BLaER1 (cell line): ENCODE measurements at regions not wholly inside any gene's neighbourhood (a gene's known extent, or its start where the extent isn't known, plus 50 kb on each side); places are given as distances from the start of the nearest gene placed in this dataset.

ENCODE experiments used
- H3K27ac ChIP-seq: shearing (Covaris generic); formaldehyde crosslinking; 2 replicates; pipeline ENCODE4 v1.8.1; 2022
- H3K27me3 ChIP-seq: shearing (Covaris generic); formaldehyde crosslinking; 2 replicates; pipeline ENCODE4 v1.8.1; 2022
- H3K36me3 ChIP-seq: shearing (Covaris generic); formaldehyde crosslinking; 2 replicates; pipeline ENCODE4 v1.8.1; 2022
- H3K4me1 ChIP-seq: shearing (Covaris generic); formaldehyde crosslinking; 2 replicates; pipeline ENCODE4 v1.8.1; 2022
- H3K4me2 ChIP-seq: shearing (Covaris generic); formaldehyde crosslinking; 2 replicates; pipeline ENCODE4 v1.8.1; 2022
- H3K4me3 ChIP-seq: shearing (Covaris generic); formaldehyde crosslinking; 2 replicates; pipeline ENCODE4 v1.8.1; 2022
- H3K9ac ChIP-seq: shearing (Covaris generic); formaldehyde crosslinking; 2 replicates; pipeline ENCODE4 v1.8.1; 2022
- H3K9me3 ChIP-seq: shearing (Covaris generic); formaldehyde crosslinking; 2 replicates; pipeline ENCODE4 v1.8.1; 2022
- H4K20me1 ChIP-seq: shearing (Covaris generic); formaldehyde crosslinking; 2 replicates; pipeline ENCODE4 v1.8.1; 2022
- Cebpa-rat ChIP-seq: shearing (Covaris generic); IDR thresholded peaks from 2 replicates; pipeline ENCODE4 v1.8.1; 2022

DNA sequence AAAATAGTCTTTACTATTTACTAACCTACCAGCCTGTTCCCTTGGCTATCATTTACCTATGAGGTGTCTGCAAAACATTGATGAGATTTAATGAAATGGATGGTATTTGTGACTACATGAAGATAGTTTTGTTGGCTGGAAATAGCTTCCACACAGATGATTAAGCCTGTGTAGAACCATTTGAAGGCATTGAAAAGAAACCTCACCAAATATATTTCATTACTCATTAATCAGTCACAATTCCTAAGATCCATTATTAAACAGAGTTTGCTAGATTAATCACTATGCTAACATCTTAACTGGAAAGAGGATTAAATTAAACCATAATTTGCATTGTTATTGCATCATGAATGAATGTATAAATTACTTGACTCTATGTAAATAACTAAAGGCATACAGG is 560.3 kb downstream of the BMP2 start:
- Histone ChIP-seq H3K27ac (no peak overlapping the region), H3K9ac (no peak overlapping the region), H3K9me3 (no peaks in the 10 kb centered on the region), H3K4me3 (no peak overlapping the region), H4K20me1 (no peaks in the 10 kb centered on the region), H3K36me3 (no peaks in the 10 kb centered on the region), H3K4me2 (no peak overlapping the region), H3K27me3 (no peaks in the 10 kb centered on the region), H3K4me1 (no peaks in the 10 kb centered on the region)
- no peak for TF ChIP-seq Cebpa-rat

DNA sequence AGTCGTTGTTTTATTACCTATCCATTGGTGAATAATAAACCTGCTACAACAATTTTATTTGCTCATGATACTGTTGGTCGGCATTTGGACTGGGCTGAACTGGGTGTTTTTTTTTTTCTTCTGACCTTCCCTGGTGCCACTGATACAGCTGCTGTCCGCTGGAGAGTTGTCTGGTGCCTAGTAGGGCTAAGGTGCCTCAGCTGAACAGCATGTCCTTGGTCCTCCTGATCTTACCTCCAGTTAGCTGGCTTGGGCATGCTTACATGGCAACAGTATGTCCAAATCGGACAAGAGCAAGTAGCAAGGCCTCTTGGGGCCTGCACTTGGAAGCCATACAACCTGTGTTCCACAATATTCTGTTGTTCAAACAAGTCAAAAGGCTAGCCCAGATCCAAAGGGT is 563.4 kb downstream of the BMP2 start:
- H3K9ac ChIP-seq, result no peak overlapping the region
- no peaks in the 10 kb centered on the region for H3K9me3 ChIP-seq
- TF ChIP-seq Cebpa-rat, result no peak
- no peak overlapping the region for H3K4me3 ChIP-seq
- no peaks in the 10 kb centered on the region for H3K36me3 ChIP-seq
- H3K27me3 ChIP-seq, result no peaks in the 10 kb centered on the region
- H3K27ac ChIP-seq, result no peak overlapping the region
- H3K4me2 ChIP-seq, result no peak overlapping the region
- H4K20me1 ChIP-seq, result no peaks in the 10 kb centered on the region
- no peaks in the 10 kb centered on the region for H3K4me1 ChIP-seq

DNA sequence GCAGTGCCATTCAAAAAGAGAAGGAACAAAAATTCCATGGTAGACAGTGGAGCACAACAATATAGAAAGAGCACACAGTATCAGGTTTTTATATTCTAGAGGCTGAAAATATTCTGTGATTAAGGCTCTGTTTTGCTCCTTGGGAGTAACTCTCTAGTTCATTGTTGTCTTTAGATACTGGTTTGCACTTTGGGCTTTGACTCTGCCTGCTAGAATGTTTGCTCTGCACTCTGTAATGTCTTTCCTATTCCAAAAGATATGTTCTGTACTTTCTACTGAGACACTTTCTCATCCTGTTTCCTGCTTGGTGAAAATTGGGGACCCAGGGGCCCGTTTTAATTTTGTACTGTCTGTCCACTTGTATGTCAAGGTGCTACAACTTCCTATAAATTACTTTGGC is 564.7 kb downstream of the BMP2 start:
- Histone ChIP-seq H3K27ac (no peak overlapping the region), H4K20me1 (no peaks in the 10 kb centered on the region), H3K4me3 (no peak overlapping the region), H3K4me1 (no peaks in the 10 kb centered on the region), H3K9ac (no peak overlapping the region), H3K27me3 (no peaks in the 10 kb centered on the region), H3K9me3 (no peaks in the 10 kb centered on the region), H3K4me2 (no peak overlapping the region), H3K36me3 (no peaks in the 10 kb centered on the region)
- no peak for TF ChIP-seq Cebpa-rat

DNA sequence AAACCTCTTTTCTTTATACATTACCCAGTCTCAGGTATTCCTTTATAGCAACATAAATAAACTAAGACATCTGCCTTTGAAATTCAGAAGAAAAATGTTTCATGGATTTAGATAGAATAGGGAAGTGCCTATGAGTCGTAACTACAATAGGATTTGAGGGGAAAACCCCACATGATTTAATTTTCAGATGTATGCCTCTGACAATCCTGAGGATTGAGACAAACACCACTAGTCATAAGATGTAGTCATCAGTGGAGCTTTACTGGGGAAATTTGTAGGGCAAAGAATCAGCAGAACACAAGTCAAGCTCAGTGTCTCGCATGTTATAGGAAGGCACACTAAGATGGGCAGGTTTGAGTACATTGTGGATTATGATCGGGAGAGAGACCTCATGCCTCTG is 566.4 kb downstream of the BMP2 start:
- H3K9ac ChIP-seq, result no peak overlapping the region
- no peaks in the 10 kb centered on the region for H3K4me1 ChIP-seq
- no peaks in the 10 kb centered on the region for H3K9me3 ChIP-seq
- H4K20me1 ChIP-seq, result no peaks in the 10 kb centered on the region
- TF ChIP-seq Cebpa-rat, result no peak
- no peaks in the 10 kb centered on the region for H3K27me3 ChIP-seq
- no peak overlapping the region for H3K4me2 ChIP-seq
- H3K4me3 ChIP-seq, result no peak overlapping the region
- H3K27ac ChIP-seq, result no peak overlapping the region
- no peaks in the 10 kb centered on the region for H3K36me3 ChIP-seq

DNA sequence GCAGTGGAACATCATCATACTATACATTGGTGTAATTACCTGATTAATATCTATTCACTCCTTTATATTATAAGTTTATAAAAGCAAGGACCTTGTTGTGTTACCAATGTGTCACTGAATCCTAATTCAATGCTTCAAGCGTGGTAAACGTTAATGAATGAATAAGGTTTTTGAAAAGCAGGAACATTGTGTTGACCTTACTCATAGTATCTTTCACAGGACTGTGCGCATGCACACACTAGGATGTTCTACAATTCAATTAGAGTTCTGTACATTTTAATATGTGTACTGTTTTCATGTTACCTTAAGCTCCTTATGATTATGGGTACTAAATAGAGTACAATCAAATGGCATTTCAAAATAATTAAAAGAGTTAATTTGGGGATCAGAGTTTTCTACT is 578.5 kb downstream of the BMP2 start:
- H3K4me3 ChIP-seq, result no peak overlapping the region
- no peaks in the 10 kb centered on the region for H3K27me3 ChIP-seq
- no peak overlapping the region for H3K27ac ChIP-seq
- TF ChIP-seq Cebpa-rat, result no peak
- no peaks in the 10 kb centered on the region for H3K36me3 ChIP-seq
- no peak overlapping the region for H3K9ac ChIP-seq
- no peaks in the 10 kb centered on the region for H3K4me1 ChIP-seq
- no peaks in the 10 kb centered on the region for H3K9me3 ChIP-seq
- no peaks in the 10 kb centered on the region for H4K20me1 ChIP-seq
- no peak overlapping the region for H3K4me2 ChIP-seq

DNA sequence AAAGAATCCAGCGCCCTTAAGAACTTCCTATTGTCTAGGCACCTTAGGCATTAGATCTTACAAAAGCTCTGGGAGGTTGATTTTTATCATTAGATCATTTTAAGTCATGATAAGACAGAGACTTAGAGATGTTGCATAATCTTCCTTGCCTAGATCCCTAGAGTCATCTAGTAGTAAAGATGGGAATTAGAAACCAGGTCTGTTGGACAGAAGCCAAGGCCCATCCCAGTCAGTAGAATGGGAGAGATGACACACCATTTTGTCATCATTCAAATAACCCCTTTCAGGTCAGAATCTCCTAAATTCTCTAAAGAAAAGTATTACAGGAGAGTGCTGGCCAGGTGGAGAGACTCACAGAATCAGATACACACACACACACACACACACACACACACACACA is 579.1 kb downstream of the BMP2 start:
- Histone ChIP-seq H3K4me2 (no peak overlapping the region), H3K4me3 (no peak overlapping the region), H3K27ac (no peak overlapping the region), H3K9me3 (no peaks in the 10 kb centered on the region), H4K20me1 (no peaks in the 10 kb centered on the region), H3K36me3 (no peaks in the 10 kb centered on the region), H3K4me1 (no peaks in the 10 kb centered on the region), H3K9ac (no peak overlapping the region), H3K27me3 (no peaks in the 10 kb centered on the region)
- no peak for TF ChIP-seq Cebpa-rat

DNA sequence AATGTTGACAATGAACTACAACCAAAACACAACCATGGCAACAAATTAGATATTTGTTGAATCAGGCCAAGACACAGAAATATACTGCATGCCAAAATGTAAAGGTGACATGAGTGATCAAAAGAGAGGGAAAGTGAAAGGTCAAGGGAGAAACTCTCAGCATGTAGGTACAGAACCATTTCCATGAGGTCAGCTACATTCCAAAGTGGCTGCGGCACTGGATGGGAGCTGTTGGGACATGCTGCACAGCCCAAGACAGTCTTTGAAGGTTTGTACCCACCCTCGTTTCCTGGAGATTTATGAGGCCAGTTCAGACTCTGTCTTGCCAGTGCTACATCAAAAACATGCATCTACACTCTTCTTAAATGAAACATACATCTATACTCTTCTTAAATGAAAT is 579.9 kb downstream of the BMP2 start:
- Histone ChIP-seq H3K4me2 (no peak overlapping the region), H3K4me1 (no peaks in the 10 kb centered on the region), H3K36me3 (no peaks in the 10 kb centered on the region), H3K9ac (no peak overlapping the region), H4K20me1 (no peaks in the 10 kb centered on the region), H3K4me3 (no peak overlapping the region), H3K27me3 (no peaks in the 10 kb centered on the region), H3K9me3 (no peaks in the 10 kb centered on the region), H3K27ac (no peak overlapping the region)
- no peak for TF ChIP-seq Cebpa-rat

DNA sequence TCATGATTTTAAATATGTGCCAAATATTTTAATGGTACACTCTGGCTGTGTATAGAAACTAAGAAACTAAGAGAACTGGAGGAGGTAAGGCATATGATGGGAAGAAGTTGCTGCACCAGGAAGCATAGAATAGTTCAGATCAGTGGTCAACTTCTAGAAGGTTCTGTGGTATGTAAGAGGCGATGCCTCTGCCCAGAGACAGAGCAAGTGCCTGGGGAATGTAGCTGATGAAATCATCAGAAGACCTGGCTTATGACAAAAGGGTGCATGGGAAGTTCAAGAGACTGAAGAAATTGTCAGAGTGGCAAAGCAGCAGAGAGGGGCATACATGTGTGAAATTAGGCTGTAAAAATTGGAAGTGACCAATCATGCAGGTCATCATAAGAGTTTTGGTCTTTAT is 580.8 kb downstream of the BMP2 start:
- TF ChIP-seq Cebpa-rat, result no peak
- Histone ChIP-seq H3K9ac (no peak overlapping the region), H3K4me3 (no peak overlapping the region), H3K4me1 (no peaks in the 10 kb centered on the region), H3K27me3 (no peaks in the 10 kb centered on the region), H4K20me1 (no peaks in the 10 kb centered on the region), H3K36me3 (no peaks in the 10 kb centered on the region), H3K27ac (no peak overlapping the region), H3K4me2 (no peak overlapping the region), H3K9me3 (no peaks in the 10 kb centered on the region)

DNA sequence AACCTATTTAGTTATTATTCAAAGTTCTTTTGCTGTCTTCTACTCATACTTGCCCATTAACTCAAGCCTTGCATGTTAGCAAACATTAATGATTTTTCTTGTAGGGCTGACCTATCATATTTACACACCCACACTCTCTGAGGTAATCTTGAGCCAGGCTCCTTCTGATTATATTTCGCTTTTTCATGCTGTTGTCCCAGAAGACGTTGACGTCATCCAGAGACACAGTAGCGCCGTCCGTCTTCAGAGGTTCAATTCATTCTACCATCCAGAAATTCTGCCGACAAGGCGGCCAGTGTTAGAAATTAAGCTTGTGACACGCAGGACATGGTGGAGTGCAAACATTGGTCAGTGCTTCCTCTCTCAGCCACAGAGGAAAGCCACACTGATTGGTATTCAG is 584.7 kb downstream of the BMP2 start:
- Histone ChIP-seq H3K9ac (no peak overlapping the region), H4K20me1 (no peaks in the 10 kb centered on the region), H3K9me3 (no peaks in the 10 kb centered on the region), H3K27ac (no peak overlapping the region), H3K4me3 (no peak overlapping the region), H3K36me3 (no peaks in the 10 kb centered on the region), H3K4me2 (no peak overlapping the region), H3K4me1 (no peaks in the 10 kb centered on the region), H3K27me3 (no peaks in the 10 kb centered on the region)
- TF ChIP-seq Cebpa-rat, result no peak

DNA sequence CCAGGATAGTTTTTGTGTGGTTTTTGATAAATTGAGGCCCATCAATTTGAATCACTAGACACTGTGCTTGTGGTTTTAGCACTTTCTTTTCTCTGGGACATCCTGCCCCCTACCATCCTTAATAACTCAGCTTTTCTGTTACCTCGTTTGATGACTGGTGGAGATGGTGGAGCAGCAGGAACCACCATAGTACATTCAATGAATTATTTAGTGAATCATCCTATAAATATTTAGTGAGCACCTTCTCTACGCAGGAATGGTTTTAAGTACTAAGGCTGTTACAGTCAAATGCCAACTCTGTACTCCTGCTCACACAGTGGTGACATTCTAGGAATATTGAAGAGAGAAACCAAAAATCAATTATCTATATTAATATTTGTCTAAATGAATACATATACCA is 585.2 kb downstream of the HAO1 start:
- H3K27ac ChIP-seq, result no peak overlapping the region
- H4K20me1 ChIP-seq, result no peaks in the 10 kb centered on the region
- no peaks in the 10 kb centered on the region for H3K36me3 ChIP-seq
- no peaks in the 10 kb centered on the region for H3K27me3 ChIP-seq
- H3K9ac ChIP-seq, result no peak overlapping the region
- no peak overlapping the region for H3K4me2 ChIP-seq
- H3K4me1 ChIP-seq, result no peaks in the 10 kb centered on the region
- H3K4me3 ChIP-seq, result no peak overlapping the region
- H3K9me3 ChIP-seq, result no peaks in the 10 kb centered on the region
- TF ChIP-seq Cebpa-rat, result no peak

DNA sequence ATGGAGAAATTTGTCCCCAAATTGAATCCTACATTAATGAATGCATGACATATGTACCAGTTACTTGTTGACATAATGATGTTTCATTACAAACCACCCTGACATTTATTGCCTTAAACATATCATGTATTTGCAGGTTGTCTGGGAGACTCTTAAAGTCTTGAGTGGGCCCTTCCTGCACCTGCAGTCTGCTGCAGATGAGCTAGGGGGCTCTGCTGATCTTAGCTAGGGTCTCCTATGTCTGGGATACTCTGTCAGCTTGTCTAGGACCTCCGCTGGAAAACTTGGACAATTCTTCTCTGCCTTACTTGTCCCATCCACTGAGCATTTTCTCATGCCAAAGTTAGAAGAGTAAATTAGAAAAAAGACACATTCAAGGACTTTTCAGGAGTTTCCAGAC is 581.6 kb downstream of the HAO1 start:
- no peaks in the 10 kb centered on the region for H4K20me1 ChIP-seq
- H3K9me3 ChIP-seq, result no peaks in the 10 kb centered on the region
- no peaks in the 10 kb centered on the region for H3K36me3 ChIP-seq
- H3K4me1 ChIP-seq, result no peaks in the 10 kb centered on the region
- no peak overlapping the region for H3K9ac ChIP-seq
- H3K4me3 ChIP-seq, result no peak overlapping the region
- H3K27ac ChIP-seq, result no peak overlapping the region
- TF ChIP-seq Cebpa-rat, result no peak
- no peak overlapping the region for H3K4me2 ChIP-seq
- no peaks in the 10 kb centered on the region for H3K27me3 ChIP-seq
